ENCODE measurements at regions not wholly inside any gene's neighbourhood (a gene's known extent, or its start where the extent isn't known, plus 50 kb on each side); places are given as distances from the start of the nearest gene placed in this dataset.

GRCh38 chr5:35373249-35373648, 143.0 kb upstream of the PRLR start:
- H3K36me3 ChIP-seq = no peaks in the 10 kb centered on the region
- TF ChIP-seq CTCF (IDR thresholded peaks at IDR 0.05; ENCODE audit: low read depth, low read length) = no peak
- no peak for DNase-seq
- H3K4me1 ChIP-seq = no peaks in the 10 kb centered on the region
- no peaks in the 10 kb centered on the region for H3K27me3 ChIP-seq
- no peak overlapping the region for H3K4me3 ChIP-seq (ENCODE audit: low read depth, low read length)
- no peaks in the 10 kb centered on the region for H3K9me3 ChIP-seq

- Histone ChIP-seq H3K9me3 (no peaks in the 10 kb centered on the region), H3K36me3 (no peaks in the 10 kb centered on the region), H3K4me1 (no peaks in the 10 kb centered on the region), H3K4me3 (ENCODE audit: low read depth, low read length) (no peak overlapping the region), H3K27me3 (no peaks in the 10 kb centered on the region)
- no peak for DNase-seq
- TF ChIP-seq CTCF (IDR thresholded peaks at IDR 0.05; ENCODE audit: low read depth, low read length) = no peak
Observed at GRCh38 chr5:35372482-35372881, 142.2 kb upstream of the PRLR start.

GRCh38 chr5:35371951-35372426, 141.7 kb upstream of the PRLR start:
- H3K36me3 ChIP-seq = no peaks in the 10 kb centered on the region
- no peak for DNase-seq
- H3K27me3 ChIP-seq = no peaks in the 10 kb centered on the region
- no peak overlapping the region for H3K4me3 ChIP-seq (ENCODE audit: low read depth, low read length)
- no peaks in the 10 kb centered on the region for H3K9me3 ChIP-seq
- no peak for TF ChIP-seq CTCF (IDR thresholded peaks at IDR 0.05; ENCODE audit: low read depth, low read length)
- H3K4me1 ChIP-seq = no peaks in the 10 kb centered on the region

DNA sequence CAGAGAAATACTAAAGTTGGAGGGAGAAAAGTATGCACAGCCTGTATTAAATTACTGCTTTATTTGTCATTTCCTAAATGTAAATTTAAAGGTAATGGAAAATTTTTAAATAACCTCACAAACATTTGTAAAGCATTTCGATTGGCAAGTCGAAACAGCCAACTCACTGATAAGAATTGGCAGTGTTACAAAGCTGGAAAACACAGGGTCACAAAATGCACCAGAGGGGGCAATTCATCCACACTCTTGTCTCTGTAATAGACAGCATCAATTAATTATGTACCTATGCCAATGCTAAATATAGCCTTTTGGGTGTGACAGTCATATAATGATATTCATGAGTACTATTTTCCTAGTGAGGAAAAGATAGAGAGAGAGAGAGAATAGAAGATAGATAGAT, 140.6 kb upstream of the PRLR start:
- Histone ChIP-seq H3K36me3 (no peaks in the 10 kb centered on the region), H3K27me3 (no peaks in the 10 kb centered on the region), H3K9me3 (no peaks in the 10 kb centered on the region), H3K4me1 (no peaks in the 10 kb centered on the region), H3K4me3 (ENCODE audit: low read depth, low read length) (no peak overlapping the region)
- DNase-seq = no peak
- TF ChIP-seq CTCF (IDR thresholded peaks at IDR 0.05; ENCODE audit: low read depth, low read length) = no peak

- H3K4me3 ChIP-seq (ENCODE audit: low read depth, low read length) = no peak overlapping the region
- no peak for TF ChIP-seq CTCF (IDR thresholded peaks at IDR 0.05; ENCODE audit: low read depth, low read length)
- no peaks in the 10 kb centered on the region for H3K27me3 ChIP-seq
- no peaks in the 10 kb centered on the region for H3K9me3 ChIP-seq
- DNase-seq = no peak
- H3K4me1 ChIP-seq = no peaks in the 10 kb centered on the region
- no peaks in the 10 kb centered on the region for H3K36me3 ChIP-seq
Observed at GRCh38 chr5:35369965-35370790, 139.9 kb upstream of the PRLR start.

- no peaks in the 10 kb centered on the region for H3K4me1 ChIP-seq
- no peak overlapping the region for H3K4me3 ChIP-seq (ENCODE audit: low read depth, low read length)
- H3K9me3 ChIP-seq = no peaks in the 10 kb centered on the region
- no peaks in the 10 kb centered on the region for H3K36me3 ChIP-seq
- H3K27me3 ChIP-seq = no peaks in the 10 kb centered on the region
- no peak for DNase-seq
- TF ChIP-seq CTCF (IDR thresholded peaks at IDR 0.05; ENCODE audit: low read depth, low read length) = no peak
Observed at GRCh38 chr5:35367526-35367925, 137.2 kb upstream of the PRLR start.
